K562 (cell line): ENCODE measurements at regions not wholly inside any gene's neighbourhood (a gene's known extent, or its start where the extent isn't known, plus 50 kb on each side); places are given as distances from the start of the nearest gene placed in this dataset.

Experiments
- CBFB ChIP-seq: sonication (generic); formaldehyde crosslinking; IDR thresholded peaks from 2 replicates; pipeline ENCODE4 v1.4.0; 2020; ENCODE audit warnings: mild to moderate bottlenecking, missing genetic modification reagents
- CHCHD3 ChIP-seq: fragments of 250-450 bp; sonication (Bioruptor Pico); IDR thresholded peaks from 2 replicates; pipeline ENCODE4 v2.1.2; 2022; ENCODE audit warnings: mild to moderate bottlenecking
- EGR1 ChIP-seq: fragments of 450-650 bp; conservative IDR thresholded peaks from 2 replicates; pipeline ENCODE4 v1.6.1; 2017; ENCODE audit warnings: mild to moderate bottlenecking
- EZH2 ChIP-seq: IDR thresholded peaks from 2 replicates; pipeline ENCODE4 v1.6.1; 2012; ENCODE audit warnings: low read depth, mild to moderate bottlenecking, inconsistent platforms, low read length, borderline replicate concordance
- MITF ChIP-seq: IDR thresholded peaks from 2 replicates; pipeline ENCODE4 v1.6.1; 2014; ENCODE audit warnings: antibody characterized with exemption
- NFYB ChIP-seq: IDR thresholded peaks from 2 replicates; pipeline ENCODE4 v1.6.1; 2011; ENCODE audit warnings: mild to moderate bottlenecking, moderate library complexity; ENCODE audit not compliant: insufficient read length; ENCODE audit errors: extremely low read depth
- POLR2AphosphoS2 ChIP-seq: IDR thresholded peaks from 2 replicates; pipeline ENCODE4 v1.6.1; 2012; ENCODE audit warnings: low read length, improper control_type of control experiment
- ZBTB40 ChIP-seq, 2 experiments: fragments of 450-650 bp in 1 of 2; sonication (generic) in 1 of 2; formaldehyde crosslinking in 1 of 2; IDR thresholded peaks; 2 replicates each; pipeline versions ENCODE4 v1.7.1 to v1.9.0; 2016 to 2022; ENCODE audit warnings: inconsistent platforms in 1 of 2, mild to moderate bottlenecking in 1 of 2, missing genetic modification reagents in 1 of 2
- ZNF77 ChIP-seq: fragments of 250-450 bp; sonication (Bioruptor Pico); IDR thresholded peaks from 2 replicates; pipeline ENCODE4 v1.5.0; 2020
- TF ChIP-seq, protein P1 (sequence below): sonication (generic); formaldehyde crosslinking; IDR thresholded peaks from 2 replicates; pipeline ENCODE4 v1.9.0; 2022; ENCODE audit warnings: mild to moderate bottlenecking, missing genetic modification reagents

GRCh38 chr4:32506067-32506466 is 1785.9 kb downstream of the PCDH7 start:
- TF ChIP-seq EZH2 (no peak), CHCHD3 (CRISPR knock-in tag) (no peak), NFYB (no peak), EGR1 (no peak), MITF (no peak), ZNF77 (no peak), CBFB (CRISPR knock-in tag) (no peak), ZBTB40 (IDR thresholded peaks at IDR 0.05) (no peak), ZBTB40 (CRISPR knock-in tag; IDR thresholded peaks at IDR 0.05) (no peak), POLR2AphosphoS2 (no peak)
- TF ChIP-seq, protein P1, sequence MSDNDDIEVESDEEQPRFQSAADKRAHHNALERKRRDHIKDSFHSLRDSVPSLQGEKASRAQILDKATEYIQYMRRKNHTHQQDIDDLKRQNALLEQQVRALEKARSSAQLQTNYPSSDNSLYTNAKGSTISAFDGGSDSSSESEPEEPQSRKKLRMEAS (CRISPR knock-in tag), result no peak
